CD4-positive, alpha-beta T cell (primary cell): ENCODE measurements at regions not wholly inside any gene's neighbourhood (a gene's known extent, or its start where the extent isn't known, plus 50 kb on each side); places are given as distances from the start of the nearest gene placed in this dataset.

ENCODE experiments used
- ATAC-seq: fragments of 200-7000 bp; cut with Tn5 transposase; one replicate; pipeline ENCODE4 v1.10.0; 2022; ENCODE audit warnings: mild to moderate bottlenecking; ENCODE audit not compliant: poor library complexity
- CTCF ChIA-PET: fragments of 350-600 bp; sonication (Branson Sonifier 250); formaldehyde crosslinking; loops from one replicate; lab custom pipeline; 2021; ENCODE audit warnings: antibody characterized with exemption, inconsistent platforms; lab: Charles Lee
- POLR2A ChIA-PET: fragments of 350-600 bp; sonication (Branson Sonifier 250); formaldehyde crosslinking; loops from one replicate; lab custom pipeline; 2021; ENCODE audit warnings: antibody characterized with exemption, inconsistent platforms; lab: Charles Lee
- DNase-seq, 14 experiments: peaks; one replicate each; pipeline ENCODE4 v3.0.0-alpha.2; 2013 to 2020; ENCODE audit warnings: mixed read lengths in 2 of 14
- H3K27ac ChIP-seq, 2 donors: one replicate each; pipeline versions ENCODE4 v1.5.1 to v1.7.0; 2013; ENCODE audit warnings: low read length in 2 of 2, low read depth in 1 of 2, mild to moderate bottlenecking in 1 of 2
- H3K27me3 ChIP-seq, 2 experiments: 1 replicate in 1 of 2; 2 replicates in 1 of 2; pipeline versions ENCODE4 v1.6.1 to v1.7.0; 2013; ENCODE audit warnings: low read length in 2 of 2, control low read depth in 1 of 2, mild to moderate bottlenecking in 1 of 2, moderate library complexity in 1 of 2; ENCODE audit not compliant: insufficient read depth in 2 of 2, control insufficient read depth in 1 of 2
- H3K36me3 ChIP-seq: one replicate; pipeline ENCODE4 v1.6.1; 2013; ENCODE audit warnings: low read length, control low read depth; ENCODE audit not compliant: insufficient read depth
- H3K4me1 ChIP-seq: one replicate; pipeline ENCODE4 v1.6.1; 2013; ENCODE audit warnings: low read length, control low read depth; ENCODE audit not compliant: insufficient read depth
- H3K4me3 ChIP-seq: one replicate; pipeline ENCODE4 v1.5.1; 2013; ENCODE audit warnings: mild to moderate bottlenecking, low read length, moderate library complexity
- H3K9me3 ChIP-seq, 2 experiments: 1 replicate in 1 of 2; 2 replicates in 1 of 2; pipeline versions ENCODE4 v1.6.1 to v1.7.0; 2013; ENCODE audit warnings: low read length in 2 of 2, mild to moderate bottlenecking in 2 of 2, control low read depth in 1 of 2, moderate library complexity in 1 of 2; ENCODE audit not compliant: control insufficient read depth in 1 of 2, insufficient read depth in 1 of 2
- H3K27ac Mint-ChIP-seq: one replicate; pipeline ENCODE4 v1.8.0; 2020; ENCODE audit warnings: mixed read lengths
- H3K27me3 Mint-ChIP-seq: one replicate; pipeline ENCODE4 v1.8.0; 2021; ENCODE audit warnings: mixed read lengths
- H3K36me3 Mint-ChIP-seq: one replicate; pipeline ENCODE4 v1.8.0; 2021; ENCODE audit warnings: low read depth, mixed read lengths
- H3K4me1 Mint-ChIP-seq: one replicate; pipeline ENCODE4 v1.8.0; 2021; ENCODE audit warnings: low read depth, mixed read lengths
- H3K4me3 Mint-ChIP-seq: one replicate; pipeline ENCODE4 v1.8.0; 2020; ENCODE audit warnings: mild to moderate bottlenecking, mixed read lengths
- H3K9me3 Mint-ChIP-seq: one replicate; pipeline ENCODE4 v1.8.0; 2020; ENCODE audit warnings: mixed read lengths
- intact Hi-C, 2 experiments: fragments of 100-400 bp; cut with DNase I in 1 of 2; cut with micrococcal nuclease in 1 of 2; formaldehyde crosslinking; loops; one replicate each; pipeline versions ENCODE4 v1.15.1 to v1.9.0; 2023 to 2025; cut with DNase I, micrococcal nuclease
- TF ChIP-seq, protein P1 (sequence below): fragments of 200-600 bp; IDR thresholded peaks from one replicate; pipeline ENCODE4 v1.8.0; 2022; ENCODE audit warnings: antibody characterized with exemption, mild to moderate bottlenecking

DNA sequence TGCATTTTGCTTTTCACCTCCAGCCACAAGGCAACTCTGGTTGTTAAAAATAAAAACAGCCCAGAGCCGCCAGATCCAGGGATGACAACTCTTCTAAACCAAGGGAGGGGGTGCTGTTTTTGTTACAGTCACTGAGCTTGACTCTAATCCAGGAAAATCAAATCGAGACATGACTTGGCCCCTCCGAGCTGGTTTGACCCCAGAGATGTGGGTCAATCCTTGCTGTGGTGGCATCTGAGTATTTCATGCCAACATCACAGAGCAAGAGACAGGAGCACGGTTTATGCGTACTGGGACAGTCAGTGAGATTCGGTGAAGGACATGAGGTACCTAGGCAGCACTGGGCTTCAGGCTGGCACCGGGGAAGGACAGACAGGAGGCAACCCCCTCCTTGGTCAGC is 88.8 kb upstream of the ZMIZ1 start:
- ChIA-PET POLR2A (no interaction called here), CTCF (interaction anchor here (1.2 kb wide), 1 partner anchor 8 kb away, joined by 4 read pairs; no protein-coding TSS in a partner anchor)
- Mint-ChIP-seq H3K36me3 (no peaks in the 10 kb centered on the region), H3K27ac (no peak overlapping the region), H3K4me3 (no peak overlapping the region), H3K27me3 (no peaks in the 10 kb centered on the region), H3K9me3 (no peaks in the 10 kb centered on the region), H3K4me1 (peaks cover 14% of the 10 kb centered on the region)
- TF ChIP-seq, protein P1, sequence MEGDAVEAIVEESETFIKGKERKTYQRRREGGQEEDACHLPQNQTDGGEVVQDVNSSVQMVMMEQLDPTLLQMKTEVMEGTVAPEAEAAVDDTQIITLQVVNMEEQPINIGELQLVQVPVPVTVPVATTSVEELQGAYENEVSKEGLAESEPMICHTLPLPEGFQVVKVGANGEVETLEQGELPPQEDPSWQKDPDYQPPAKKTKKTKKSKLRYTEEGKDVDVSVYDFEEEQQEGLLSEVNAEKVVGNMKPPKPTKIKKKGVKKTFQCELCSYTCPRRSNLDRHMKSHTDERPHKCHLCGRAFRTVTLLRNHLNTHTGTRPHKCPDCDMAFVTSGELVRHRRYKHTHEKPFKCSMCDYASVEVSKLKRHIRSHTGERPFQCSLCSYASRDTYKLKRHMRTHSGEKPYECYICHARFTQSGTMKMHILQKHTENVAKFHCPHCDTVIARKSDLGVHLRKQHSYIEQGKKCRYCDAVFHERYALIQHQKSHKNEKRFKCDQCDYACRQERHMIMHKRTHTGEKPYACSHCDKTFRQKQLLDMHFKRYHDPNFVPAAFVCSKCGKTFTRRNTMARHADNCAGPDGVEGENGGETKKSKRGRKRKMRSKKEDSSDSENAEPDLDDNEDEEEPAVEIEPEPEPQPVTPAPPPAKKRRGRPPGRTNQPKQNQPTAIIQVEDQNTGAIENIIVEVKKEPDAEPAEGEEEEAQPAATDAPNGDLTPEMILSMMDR = no peak
- Histone ChIP-seq H3K4me3 (no peak overlapping the region), H3K9me3 (no peaks in the 10 kb centered on the region), H3K27me3 (no peaks in the 10 kb centered on the region), H3K4me1 (peaks cover 9% of the 10 kb centered on the region), H3K27ac (no peak overlapping the region), H3K36me3 (no peaks in the 10 kb centered on the region)
- intact Hi-C loops = loop anchor here in 1 of 2 experiments (10.0 kb wide), 2 partner anchors 365 to 675 kb away; partner anchors contain the start of gene PPIF
- ATAC-seq = no peak
- no peak for DNase-seq

DNA sequence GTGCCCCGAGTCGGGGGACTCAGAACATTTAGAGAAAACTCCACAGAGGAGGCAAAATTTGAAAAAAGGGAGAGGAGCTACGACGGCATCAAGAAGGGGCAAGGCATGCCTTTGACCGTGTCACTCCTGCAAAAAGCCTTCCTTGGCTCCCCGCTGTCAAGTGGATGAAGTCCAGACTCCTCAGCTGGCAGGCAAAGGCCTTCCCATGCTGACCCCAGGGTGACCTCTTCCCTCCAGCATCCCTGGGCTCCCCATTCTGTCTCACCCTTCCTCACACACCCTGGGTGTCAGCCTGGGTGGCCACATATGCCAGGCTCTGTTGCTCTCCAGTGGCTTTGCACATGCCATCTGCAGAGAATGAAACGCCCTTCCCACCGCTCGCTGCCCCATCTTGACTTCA is 88.4 kb upstream of the ZMIZ1 start:
- H3K4me3 ChIP-seq = no peak overlapping the region
- TF ChIP-seq, protein P1 = no peak
- H3K9me3 Mint-ChIP-seq = no peaks in the 10 kb centered on the region
- no peaks in the 10 kb centered on the region for H3K27me3 ChIP-seq
- H3K9me3 ChIP-seq = no peaks in the 10 kb centered on the region
- no peak overlapping the region for H3K27ac Mint-ChIP-seq
- intact Hi-C loops = no loop called here
- CTCF ChIA-PET = interaction anchor here (1.2 kb wide), 1 partner anchor 8 kb away, joined by 4 read pairs; no protein-coding TSS in a partner anchor
- no peak for ATAC-seq
- H3K4me1 ChIP-seq = peaks cover 8% of the 10 kb centered on the region
- H3K36me3 Mint-ChIP-seq = no peaks in the 10 kb centered on the region
- H3K27ac ChIP-seq = no peak overlapping the region
- no peaks in the 10 kb centered on the region for H3K36me3 ChIP-seq
- POLR2A ChIA-PET = no interaction called here
- peaks cover 13% of the 10 kb centered on the region for H3K4me1 Mint-ChIP-seq
- no peaks in the 10 kb centered on the region for H3K27me3 Mint-ChIP-seq
- no peak for DNase-seq
- no peak overlapping the region for H3K4me3 Mint-ChIP-seq

DNA sequence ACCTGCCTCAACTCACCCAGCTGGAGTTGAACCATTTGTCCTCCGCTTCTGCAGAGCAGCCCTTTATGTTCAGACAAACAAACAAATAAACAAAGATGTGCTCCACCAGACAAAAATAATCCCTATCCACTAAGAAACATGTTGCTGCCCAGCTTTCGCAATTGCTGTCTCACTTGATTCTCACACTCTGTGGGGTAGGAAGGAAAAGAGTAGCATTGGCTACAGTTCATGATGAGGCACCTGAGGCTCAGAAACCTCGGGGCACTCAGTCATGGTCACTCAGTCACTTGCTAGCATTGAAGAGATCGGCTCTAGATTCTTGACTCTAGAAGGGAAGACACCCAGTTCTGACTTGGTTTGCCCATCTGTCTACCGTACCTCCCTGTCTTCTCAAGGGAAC is 88.0 kb upstream of the ZMIZ1 start:
- ATAC-seq (no peak), DNase-seq (no peak)
- Mint-ChIP-seq H3K27me3 (no peaks in the 10 kb centered on the region), H3K27ac (no peak overlapping the region), H3K4me3 (no peak overlapping the region), H3K4me1 (peaks cover 13% of the 10 kb centered on the region), H3K9me3 (no peaks in the 10 kb centered on the region), H3K36me3 (no peaks in the 10 kb centered on the region)
- CTCF ChIA-PET = no interaction called here
- Histone ChIP-seq H3K4me1 (peaks cover 8% of the 10 kb centered on the region), H3K27ac (no peak overlapping the region), H3K4me3 (no peak overlapping the region), H3K36me3 (no peaks in the 10 kb centered on the region), H3K9me3 (no peaks in the 10 kb centered on the region), H3K27me3 (no peaks in the 10 kb centered on the region)
- POLR2A ChIA-PET = no interaction called here
- TF ChIP-seq, protein P1 = no peak
- intact Hi-C loops = no loop called here
